ENCODE measurements at regions not wholly inside any gene's neighbourhood (a gene's known extent, or its start where the extent isn't known, plus 50 kb on each side); places are given as distances from the start of the nearest gene placed in this dataset.

DNA sequence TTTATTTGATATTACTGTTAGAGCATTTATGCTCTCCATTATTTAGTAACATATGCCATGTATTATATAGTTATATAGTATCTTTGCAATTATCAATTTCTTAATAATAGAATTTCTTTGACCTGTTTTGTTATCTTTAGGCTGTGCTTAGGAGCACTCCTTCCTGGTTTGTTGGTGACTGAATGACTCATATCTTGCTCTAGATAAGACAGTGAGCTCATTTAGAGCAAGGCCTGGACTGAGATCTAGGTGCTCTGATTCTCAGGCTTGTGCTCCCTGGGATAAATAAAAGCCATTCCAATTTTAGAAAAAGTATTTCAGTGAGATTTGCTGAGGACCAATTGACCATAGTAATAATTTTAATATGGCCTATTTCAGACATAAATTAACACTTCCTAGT is 951.2 kb downstream of the FLRT2 start:
- H3K4me3 ChIP-seq (ENCODE audit: low read depth, low read length): no peak overlapping the region
- no peak for DNase-seq (ENCODE audit: low read depth)
- TF ChIP-seq, protein P1, sequence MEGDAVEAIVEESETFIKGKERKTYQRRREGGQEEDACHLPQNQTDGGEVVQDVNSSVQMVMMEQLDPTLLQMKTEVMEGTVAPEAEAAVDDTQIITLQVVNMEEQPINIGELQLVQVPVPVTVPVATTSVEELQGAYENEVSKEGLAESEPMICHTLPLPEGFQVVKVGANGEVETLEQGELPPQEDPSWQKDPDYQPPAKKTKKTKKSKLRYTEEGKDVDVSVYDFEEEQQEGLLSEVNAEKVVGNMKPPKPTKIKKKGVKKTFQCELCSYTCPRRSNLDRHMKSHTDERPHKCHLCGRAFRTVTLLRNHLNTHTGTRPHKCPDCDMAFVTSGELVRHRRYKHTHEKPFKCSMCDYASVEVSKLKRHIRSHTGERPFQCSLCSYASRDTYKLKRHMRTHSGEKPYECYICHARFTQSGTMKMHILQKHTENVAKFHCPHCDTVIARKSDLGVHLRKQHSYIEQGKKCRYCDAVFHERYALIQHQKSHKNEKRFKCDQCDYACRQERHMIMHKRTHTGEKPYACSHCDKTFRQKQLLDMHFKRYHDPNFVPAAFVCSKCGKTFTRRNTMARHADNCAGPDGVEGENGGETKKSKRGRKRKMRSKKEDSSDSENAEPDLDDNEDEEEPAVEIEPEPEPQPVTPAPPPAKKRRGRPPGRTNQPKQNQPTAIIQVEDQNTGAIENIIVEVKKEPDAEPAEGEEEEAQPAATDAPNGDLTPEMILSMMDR (IDR thresholded peaks at IDR 0.05; ENCODE audit: insufficient read depth, low read depth, low read length): no peak

DNA sequence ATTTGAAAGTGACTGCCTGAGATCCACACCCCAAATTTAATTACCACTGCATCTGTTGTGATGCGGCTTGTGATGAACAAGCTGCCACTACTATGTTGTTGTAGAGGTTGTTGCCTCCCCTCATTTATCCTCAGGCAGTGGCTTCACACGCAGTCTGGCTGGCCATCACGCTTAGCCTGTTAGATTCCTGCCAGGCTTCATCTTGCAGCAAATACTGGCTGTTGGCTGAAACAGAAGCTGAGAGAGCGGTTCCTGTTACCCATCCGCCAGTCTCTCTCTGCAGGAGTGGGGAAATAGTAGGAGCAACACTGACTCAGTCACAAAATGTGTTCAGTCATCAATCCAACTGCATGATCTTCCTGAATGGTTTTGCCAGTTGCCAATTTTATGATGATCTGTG is 934.4 kb downstream of the FLRT2 start:
- H3K4me3 ChIP-seq (ENCODE audit: low read depth, low read length): no peak overlapping the region
- DNase-seq (ENCODE audit: low read depth): no peak
- TF ChIP-seq, protein P1 (IDR thresholded peaks at IDR 0.05; ENCODE audit: insufficient read depth, low read depth, low read length): no peak

DNA sequence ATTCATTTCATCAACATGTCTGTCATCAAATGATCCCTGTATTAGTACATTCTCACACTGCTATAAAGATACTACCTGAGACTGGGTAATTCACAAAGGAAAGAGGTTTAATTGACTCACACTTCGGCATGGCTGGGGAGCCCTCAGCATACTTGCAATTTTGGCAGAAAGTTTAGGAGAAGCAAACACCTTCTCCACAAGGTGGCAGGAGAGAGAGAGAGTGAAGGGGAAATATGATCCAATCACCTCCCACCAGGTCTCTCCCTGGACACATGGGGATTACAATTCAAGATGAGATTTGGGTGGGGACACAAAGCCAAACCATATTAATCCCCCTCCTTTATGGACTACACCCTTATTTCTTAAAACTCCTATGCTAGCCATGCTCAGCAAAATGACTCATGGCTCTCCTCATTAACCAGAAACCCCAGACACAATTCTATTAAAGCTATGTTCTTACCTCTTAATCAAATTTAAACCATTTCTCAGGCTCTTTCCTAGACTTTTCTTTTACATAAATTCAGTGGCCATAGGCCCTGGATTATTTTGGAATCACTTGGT is 932.3 kb downstream of the FLRT2 start:
- peak; percentile 6 for DNase-seq (ENCODE audit: low read depth)
- H3K4me3 ChIP-seq (ENCODE audit: low read depth, low read length): no peak overlapping the region
- TF ChIP-seq, protein P1 (IDR thresholded peaks at IDR 0.05; ENCODE audit: insufficient read depth, low read depth, low read length): peak; percentile 24

DNA sequence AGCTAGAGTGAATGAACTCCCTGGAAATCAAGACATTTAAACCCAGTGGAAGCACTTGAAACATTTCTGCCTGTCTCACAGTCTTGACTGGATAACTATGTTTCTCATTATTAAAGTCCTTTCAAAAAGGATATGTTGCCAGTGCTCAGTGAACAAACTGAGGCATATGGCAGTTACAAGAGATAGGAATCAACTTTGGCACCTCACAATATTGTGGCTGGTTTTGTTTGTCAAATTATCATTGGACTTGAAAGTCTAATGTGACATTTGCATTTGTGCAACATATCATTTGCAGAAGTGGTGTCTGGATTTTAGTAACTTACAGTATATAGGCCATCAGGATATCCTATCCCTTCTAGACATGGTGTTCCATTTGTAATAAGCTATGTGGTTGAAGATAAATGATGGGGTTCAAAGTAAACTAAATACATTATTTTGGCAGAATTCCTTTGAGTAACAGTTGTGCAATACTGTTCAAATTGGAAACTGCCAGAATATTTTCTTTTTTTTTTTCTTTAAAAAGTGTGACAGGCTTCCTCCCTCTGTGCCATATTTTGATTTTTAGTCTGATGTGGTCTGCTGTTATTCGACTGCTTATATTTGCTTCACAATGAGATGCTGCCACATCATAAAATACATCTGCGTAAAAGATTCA is 927.7 kb downstream of the FLRT2 start:
- DNase-seq (ENCODE audit: low read depth): no peak
- no peak overlapping the region for H3K4me3 ChIP-seq (ENCODE audit: low read depth, low read length)
- TF ChIP-seq, protein P1 (IDR thresholded peaks at IDR 0.05; ENCODE audit: insufficient read depth, low read depth, low read length): no peak

DNA sequence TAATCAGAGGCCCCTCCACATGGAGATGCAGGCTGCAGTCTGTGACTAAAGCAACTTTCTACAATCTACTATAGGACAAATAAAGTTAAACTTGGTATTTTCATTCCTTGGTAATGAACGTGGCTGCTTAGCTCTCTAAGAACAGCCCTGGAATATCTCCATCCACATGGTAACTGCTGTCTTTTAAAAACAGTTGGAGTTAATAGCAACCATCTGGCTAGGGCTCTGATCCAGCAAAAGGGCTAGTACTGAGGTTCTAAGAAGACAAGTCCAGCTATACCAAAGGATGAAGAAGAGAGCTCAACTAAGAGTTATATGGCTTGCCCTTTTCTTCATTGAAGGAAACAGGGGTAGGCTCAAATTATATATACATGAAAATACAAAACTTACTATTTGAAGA is 920.1 kb downstream of the FLRT2 start:
- peak; percentile 4 for DNase-seq (ENCODE audit: low read depth)
- TF ChIP-seq, protein P1 (IDR thresholded peaks at IDR 0.05; ENCODE audit: insufficient read depth, low read depth, low read length): no peak
- H3K4me3 ChIP-seq (ENCODE audit: low read depth, low read length): no peak overlapping the region

DNA sequence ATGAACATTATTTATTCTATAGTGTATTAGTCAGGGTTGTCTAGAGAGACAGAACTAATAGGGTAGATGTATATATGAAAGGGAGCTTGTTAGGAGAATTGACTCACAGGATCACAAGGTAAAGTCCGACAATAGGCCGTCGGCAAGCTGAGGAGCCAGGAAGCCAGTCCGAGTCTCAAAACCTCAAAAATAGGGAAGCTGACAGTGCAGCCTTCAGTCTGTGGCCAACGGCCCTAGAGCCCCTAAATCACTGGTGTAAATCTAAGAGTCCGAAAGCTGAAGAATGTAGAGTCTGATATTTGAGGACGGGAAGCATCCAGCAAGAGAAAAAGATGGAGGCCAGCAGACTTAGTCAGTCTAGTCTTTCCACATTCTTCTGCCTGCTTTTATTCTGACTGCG is 912.2 kb downstream of the FLRT2 start:
- no peak for DNase-seq (ENCODE audit: low read depth)
- H3K4me3 ChIP-seq (ENCODE audit: low read depth, low read length): no peak overlapping the region
- TF ChIP-seq, protein P1 (IDR thresholded peaks at IDR 0.05; ENCODE audit: insufficient read depth, low read depth, low read length): no peak

DNA sequence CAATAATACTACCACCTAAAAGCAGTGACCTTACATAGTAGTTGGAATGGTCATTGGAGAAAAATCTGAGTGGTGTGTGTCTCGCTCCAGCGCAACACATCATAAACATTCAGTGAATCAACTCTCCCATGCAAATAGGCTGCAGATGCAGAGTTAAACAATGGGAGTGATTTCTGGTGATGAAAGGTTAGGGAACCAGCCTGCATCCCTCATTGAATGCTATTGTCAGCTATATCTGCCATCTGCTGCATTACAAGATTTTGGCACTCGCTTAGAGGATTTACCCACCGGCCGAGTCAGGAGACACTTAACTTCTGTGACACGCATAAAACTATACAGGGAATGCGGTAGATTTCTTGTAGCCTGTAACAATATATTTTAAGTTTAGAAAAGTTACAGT is 900.9 kb downstream of the FLRT2 start:
- no peak overlapping the region for H3K4me3 ChIP-seq (ENCODE audit: low read depth, low read length)
- no peak for DNase-seq (ENCODE audit: low read depth)
- TF ChIP-seq, protein P1 (IDR thresholded peaks at IDR 0.05; ENCODE audit: insufficient read depth, low read depth, low read length): no peak

Data from fibroblast of villous mesenchyme (primary cell).